ENCODE measurements at regions not wholly inside any gene's neighbourhood (a gene's known extent, or its start where the extent isn't known, plus 50 kb on each side); places are given as distances from the start of the nearest gene placed in this dataset.

- H3K27ac ChIP-seq, result no peak overlapping the region
- TF ChIP-seq CTCF (IDR thresholded peaks at IDR 0.05) (no peak), ZFX (IDR thresholded peaks at IDR 0.05; ENCODE audit: borderline replicate concordance) (no peak)
Measured at GRCh38 chr22:47696776-47697175, 934.3 kb downstream of the TBC1D22A start.

GRCh38 chr22:47695176-47695575 is 932.7 kb downstream of the TBC1D22A start:
- no peak overlapping the region for H3K27ac ChIP-seq
- TF ChIP-seq CTCF (IDR thresholded peaks at IDR 0.05) (no peak), ZFX (IDR thresholded peaks at IDR 0.05; ENCODE audit: borderline replicate concordance) (no peak)

GRCh38 chr22:47694536-47695130 is 932.2 kb downstream of the TBC1D22A start:
- no peak for TF ChIP-seq CTCF (IDR thresholded peaks at IDR 0.05)
- no peak for TF ChIP-seq ZFX (IDR thresholded peaks at IDR 0.05; ENCODE audit: borderline replicate concordance)
- no peak overlapping the region for H3K27ac ChIP-seq

- no peak overlapping the region for H3K27ac ChIP-seq
- TF ChIP-seq CTCF (IDR thresholded peaks at IDR 0.05), result no peak
- TF ChIP-seq ZFX (IDR thresholded peaks at IDR 0.05; ENCODE audit: borderline replicate concordance), result no peak
Measured at GRCh38 chr22:47693606-47694005, 931.2 kb downstream of the TBC1D22A start.

GRCh38 chr22:47692811-47693210 is 930.4 kb downstream of the TBC1D22A start:
- H3K27ac ChIP-seq, result no peak overlapping the region
- TF ChIP-seq CTCF (IDR thresholded peaks at IDR 0.05) (no peak), ZFX (IDR thresholded peaks at IDR 0.05; ENCODE audit: borderline replicate concordance) (no peak)

GRCh38 chr22:47691152-47691895 is 928.9 kb downstream of the TBC1D22A start:
- no peak overlapping the region for H3K27ac ChIP-seq
- TF ChIP-seq CTCF (IDR thresholded peaks at IDR 0.05) (no peak), ZFX (IDR thresholded peaks at IDR 0.05; ENCODE audit: borderline replicate concordance) (no peak)

- no peak overlapping the region for H3K27ac ChIP-seq
- TF ChIP-seq CTCF (IDR thresholded peaks at IDR 0.05) (no peak), ZFX (IDR thresholded peaks at IDR 0.05; ENCODE audit: borderline replicate concordance) (no peak)
Measured at GRCh38 chr22:47690586-47690985, 928.1 kb downstream of the TBC1D22A start.
